NCI-H128 (cell line): ENCODE measurements at regions not wholly inside any gene's neighbourhood (a gene's known extent, or its start where the extent isn't known, plus 50 kb on each side); places are given as distances from the start of the nearest gene placed in this dataset.

Experiments used
- DNase-seq: peaks from one replicate; lab custom pipeline; 2025; ENCODE audit not compliant: unreplicated experiment; lab: John Stamatoyannopoulos, UW

DNA sequence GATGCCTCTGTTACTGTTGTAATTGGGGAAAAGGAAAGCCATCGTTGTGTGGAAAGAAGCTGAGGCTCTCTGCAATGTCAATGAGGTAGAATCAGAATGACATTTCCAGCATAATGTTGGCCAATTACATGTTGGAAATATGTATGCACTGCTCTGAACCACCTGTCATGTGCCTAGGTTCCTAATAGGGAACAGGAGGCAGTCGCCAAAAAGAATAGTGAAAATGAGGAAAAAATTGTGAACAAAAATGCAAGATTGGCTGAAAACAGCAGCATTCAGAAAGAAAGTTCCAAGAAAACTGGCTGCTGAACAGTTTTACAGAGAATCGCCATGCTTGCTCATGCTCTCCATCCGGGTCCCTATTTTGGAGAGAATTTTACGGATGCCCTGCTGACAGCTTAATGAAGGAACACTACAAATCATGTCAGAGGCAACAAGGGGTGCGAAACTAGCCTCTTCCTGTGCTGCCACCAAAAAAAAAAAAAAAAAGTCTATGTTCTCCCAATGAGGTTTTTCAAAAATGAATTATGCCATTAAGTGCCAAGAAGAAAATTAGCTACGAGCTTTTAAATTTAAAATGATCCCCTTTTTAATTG is 305.9 kb upstream of the ARRDC4 start:
- peak; percentile 1 for DNase-seq

DNA sequence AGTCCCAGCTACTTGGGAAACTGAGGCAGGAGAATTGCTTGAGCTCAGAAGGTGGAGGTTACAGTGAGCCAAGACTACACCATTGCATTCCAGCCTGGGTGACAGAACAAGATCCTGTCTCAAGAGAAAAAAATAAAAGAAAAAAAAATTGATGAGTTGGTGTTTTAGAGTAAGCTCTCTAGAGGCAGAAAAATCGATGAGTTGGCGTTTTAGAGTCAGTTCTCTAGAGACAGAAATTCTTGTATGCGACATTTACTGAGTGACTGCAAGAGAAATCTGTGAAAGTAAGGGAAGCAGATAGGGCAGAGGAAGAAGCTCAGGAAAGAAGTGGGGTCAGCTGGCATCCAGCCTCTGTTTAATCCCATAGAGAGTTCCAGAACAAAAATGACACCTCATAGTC is 298.7 kb upstream of the ARRDC4 start:
- no peak for DNase-seq

DNA sequence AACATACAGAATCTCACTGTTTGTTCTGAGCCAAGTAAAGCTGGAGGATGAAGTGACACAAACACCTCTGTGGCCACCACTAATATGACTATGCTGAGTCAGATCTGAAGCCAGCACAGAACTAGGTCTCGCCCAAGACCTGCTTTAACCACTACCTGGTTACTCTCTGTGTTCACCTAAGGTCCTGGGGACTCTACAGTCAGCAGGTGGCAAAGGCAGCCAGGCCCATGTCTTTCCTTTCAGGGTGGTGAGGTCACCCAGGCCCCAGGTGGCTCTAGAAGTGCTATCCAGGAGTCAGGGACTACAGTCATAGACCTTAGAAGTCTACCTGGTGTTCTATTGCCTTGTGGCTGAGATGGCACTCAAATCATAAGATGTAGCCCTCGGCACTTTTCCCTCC is 287.9 kb upstream of the ARRDC4 start:
- no peak for DNase-seq

DNA sequence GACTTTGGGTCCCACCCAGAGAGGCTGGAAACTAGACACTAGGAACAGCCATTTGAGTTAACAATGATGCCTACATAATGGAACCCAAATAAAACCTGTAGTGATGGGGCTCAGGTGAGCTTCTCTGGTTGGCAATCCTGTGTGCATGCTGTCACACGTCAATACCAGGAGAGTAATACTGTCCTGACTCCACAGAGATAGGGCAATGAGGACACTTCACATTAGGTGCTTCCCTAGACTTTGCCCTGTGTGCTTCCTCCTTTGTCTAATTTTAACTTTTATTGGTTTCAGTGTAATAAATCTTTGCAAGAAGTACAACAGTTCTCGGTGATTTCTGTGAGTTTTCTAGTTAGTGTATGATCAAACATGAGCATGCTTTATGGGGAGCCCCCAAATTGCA is 281.8 kb upstream of the ARRDC4 start:
- no peak for DNase-seq

DNA sequence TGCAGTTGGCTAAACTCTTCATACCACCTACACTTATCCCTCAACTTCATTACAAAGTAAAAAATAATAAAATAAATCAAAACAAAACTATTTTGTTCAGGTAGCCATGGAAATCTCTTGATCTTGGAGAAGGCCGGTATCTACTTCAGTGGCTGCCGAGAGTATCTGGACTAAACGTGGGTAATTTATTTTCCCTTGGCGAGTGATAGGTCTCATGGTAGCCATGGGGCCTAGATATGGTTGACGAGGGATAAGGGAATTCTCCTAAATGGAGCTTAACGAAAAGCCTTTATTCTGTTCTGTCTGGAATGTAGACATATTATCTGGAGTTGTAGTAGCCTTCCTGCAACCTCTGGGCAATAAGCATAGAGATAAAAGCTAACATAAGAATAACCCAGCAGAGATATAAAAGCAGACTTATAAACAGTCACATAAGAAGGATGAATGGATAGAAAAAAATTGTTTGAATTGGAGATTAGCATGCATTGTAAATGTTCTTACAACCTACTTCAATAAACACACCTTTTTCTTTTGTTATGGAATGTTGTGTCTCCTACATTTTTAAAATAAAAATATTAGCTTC is 281.3 kb upstream of the ARRDC4 start:
- no peak for DNase-seq

DNA sequence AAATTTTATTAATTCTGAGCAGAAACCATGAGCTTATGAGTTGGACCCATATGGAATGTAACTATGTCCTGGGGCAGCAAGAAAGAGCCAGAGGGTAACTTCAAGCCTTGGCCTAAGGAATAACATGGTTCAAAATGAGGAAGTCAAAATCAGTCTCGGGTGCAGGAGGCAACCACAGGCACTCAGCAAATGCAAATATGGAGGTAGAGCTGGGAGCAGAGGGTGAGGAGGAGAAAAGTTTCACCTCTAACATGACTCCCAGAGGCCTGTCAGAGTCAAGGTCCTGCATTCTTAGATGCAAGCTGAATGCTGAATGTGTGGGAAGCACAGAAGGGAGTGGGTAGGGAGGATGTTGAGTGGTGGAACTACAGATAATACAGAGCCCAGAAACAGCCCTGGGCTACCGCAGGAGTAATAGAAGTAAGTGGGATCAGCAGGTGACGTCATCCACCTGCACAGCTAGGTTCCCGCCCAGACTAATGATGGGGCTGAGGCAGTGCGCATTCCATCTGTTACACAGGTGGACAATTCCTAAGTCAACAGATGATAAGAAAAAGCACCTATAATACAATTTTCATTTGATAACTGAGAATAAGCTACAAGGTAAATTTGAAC is 279.8 kb upstream of the ARRDC4 start:
- no peak for DNase-seq

DNA sequence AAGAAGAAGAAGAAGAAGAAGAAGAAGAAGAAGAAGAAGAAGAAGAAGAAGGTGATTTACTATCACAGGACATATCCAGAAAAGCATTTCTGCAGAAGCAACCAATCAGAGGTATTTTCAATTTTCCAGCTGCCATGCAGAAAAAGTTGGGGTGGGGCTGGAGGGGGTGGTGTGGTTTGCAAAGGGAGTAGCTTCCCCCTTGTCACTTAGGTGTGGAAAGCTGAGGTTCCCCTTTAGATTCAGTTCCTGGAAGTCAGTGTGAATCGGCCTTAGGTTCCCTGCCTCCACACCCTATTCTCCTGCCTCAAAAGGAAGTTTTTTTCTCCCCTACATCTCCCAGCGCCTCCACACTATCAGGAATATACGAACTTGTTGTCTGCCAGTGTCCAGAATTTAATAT is 276.7 kb upstream of the ARRDC4 start:
- DNase-seq: no peak

DNA sequence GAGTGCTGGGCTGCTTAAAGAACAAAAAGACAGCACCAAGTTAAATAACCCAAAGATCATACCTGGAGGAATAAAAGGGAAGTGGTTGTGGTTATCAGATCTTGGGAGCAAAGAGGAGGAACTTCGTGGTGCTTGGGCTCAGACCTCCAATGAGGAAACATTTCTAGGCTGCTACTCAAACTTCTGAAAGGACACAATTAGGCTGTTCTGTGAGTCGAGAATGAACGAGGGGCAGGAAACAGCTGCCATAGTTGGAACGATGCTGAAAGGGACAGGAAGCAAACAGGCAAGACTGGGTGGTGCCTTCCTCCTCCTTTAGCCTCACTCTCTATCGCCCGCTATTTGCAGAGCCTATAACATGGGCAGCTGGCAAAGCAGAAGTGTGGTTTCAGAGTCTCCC is 276.3 kb upstream of the ARRDC4 start:
- no peak for DNase-seq

DNA sequence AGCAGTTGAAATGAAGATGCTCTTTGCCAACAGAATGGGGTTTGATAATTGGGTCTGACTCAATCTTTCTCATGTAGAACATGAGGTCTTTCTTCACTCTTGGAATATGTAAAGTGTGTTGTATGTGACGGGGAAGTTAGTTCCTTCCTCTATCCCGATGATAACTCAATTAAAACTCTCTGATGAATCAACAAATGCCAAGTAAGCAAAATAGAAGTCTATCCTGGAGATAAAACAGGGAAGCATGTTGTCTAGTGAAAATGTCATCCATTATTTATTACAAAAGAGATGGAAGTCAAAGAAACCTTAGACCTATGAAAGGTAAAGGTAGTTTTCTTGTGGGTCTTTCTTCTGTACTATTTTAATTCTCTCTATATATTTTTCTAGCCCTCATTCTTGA is 274.2 kb upstream of the ARRDC4 start:
- no peak for DNase-seq

DNA sequence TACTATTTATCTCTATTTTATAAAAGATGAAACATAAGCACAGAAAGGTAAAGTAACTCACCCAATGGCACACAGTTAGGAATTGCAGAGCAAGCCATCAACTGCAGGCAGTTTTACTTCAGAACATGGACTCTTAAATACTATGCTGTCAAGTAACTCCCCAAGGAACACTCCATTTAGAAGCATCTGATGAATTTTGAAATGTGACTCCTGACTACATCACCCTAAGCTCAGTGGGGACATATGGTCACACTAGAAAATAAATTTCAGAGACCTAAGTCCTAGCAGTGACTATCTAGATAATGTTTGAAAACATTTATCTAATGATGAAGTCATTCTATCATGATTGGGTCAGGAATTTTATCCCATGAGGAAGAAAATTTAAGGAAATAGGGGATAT is 272.8 kb upstream of the ARRDC4 start:
- DNase-seq: no peak

DNA sequence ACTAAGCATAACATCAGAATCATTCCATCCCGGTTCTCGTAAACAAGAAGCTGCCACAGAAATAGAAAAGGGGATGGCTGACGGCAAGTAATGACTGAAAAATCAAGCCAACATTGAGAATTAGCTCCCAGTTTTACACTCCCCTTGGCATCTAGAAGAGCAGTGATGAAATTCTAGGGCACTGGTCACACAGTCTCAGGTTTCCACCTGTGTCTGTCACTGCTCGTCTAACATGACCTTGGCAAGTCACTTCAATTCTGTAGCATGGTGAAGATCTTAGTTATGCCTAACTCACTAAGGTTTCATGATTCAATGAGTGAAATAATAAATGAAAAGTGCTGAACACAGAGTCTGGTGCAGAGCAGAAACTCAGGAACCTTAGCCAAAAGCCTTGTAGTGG is 272.3 kb upstream of the ARRDC4 start:
- no peak for DNase-seq

DNA sequence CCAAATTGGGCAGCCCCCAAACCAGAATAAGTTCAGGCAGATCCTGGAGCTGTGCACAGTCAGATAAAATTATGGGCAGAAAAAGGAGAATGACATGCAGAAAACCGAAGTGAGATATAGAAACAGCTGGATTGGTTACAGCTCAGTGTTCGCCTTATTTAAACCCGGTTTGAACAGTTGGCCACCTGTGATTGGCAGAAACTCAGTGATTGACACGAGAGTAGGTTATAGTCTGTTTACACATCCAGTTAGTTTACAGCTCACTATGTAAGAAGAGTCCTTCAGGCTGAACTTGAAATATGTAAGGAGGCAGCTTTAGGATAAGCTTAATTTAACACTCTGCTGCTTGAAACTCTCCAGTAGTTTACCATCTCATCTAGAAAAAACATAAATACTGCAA is 271.6 kb upstream of the ARRDC4 start:
- no peak for DNase-seq

DNA sequence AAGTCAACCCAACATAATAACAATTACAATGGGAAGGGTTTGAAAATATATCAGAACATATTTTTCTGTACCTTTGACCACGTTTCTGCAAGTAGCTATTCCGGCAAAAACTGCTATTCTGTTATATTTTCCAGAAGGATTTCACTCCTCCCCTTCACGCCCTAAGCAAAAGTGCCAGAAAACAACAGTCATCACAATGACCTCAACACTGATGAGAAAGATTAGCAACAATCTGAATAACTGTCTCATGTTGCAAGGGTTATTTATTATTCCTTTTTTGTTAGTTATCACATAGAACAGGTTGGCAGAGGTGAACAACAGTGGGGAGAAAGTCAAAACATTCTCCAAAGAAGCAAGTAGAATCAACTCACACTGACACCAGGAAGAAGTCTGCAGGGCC is 269.4 kb upstream of the ARRDC4 start:
- DNase-seq: no peak

DNA sequence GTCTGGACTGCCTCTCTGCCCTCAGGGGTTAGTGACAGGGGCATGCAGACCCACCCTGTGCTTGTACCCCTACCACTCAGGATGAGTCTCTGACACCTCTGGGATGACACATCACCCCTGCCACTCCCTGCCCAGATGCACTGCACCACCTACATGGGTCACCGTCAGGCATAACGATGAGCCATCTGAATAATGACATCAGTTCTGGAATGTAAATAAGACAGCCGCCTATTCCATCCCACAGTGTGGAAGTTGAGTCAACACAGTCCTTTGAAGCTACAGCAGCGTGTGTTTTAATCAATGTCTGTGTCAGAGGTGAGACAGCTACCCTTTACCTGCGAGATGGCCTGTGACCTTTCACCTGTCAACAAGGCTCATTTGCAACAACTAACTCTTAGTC is 268.7 kb upstream of the ARRDC4 start:
- DNase-seq: no peak

DNA sequence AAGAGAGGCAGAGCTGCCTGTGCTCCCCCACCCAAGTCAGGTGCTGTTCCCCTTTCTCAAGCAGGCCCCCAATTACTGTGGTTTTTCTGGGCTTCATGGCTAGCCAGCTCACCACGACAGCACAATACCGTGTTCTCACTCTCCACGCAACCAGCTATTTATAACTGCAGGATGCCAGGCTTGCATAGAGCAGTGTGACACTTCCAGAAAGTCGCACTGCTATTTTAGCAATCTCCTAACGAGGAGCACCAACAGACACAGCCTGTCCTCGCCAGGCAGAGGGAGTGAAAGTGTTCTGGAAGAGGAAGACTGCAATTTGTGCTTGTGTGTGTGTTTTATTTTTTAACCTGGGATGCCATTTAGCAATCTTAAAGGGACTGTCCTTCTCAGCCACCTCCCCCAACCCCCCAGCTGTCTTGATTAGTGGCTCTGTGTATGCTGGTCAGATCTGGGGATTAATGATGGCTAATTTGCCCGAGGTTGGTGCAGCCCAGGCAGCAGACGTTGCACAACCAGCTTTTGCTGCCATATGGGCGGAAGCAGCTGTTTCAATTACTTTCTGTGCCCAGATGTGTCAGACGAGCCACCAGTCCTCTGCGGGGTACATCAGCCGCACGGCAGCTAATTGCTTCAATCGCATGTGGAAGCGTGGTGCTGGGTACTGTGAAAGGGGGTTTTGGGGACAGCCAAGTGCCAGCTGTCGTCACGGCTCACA is 268.0 kb upstream of the ARRDC4 start:
- no peak for DNase-seq

DNA sequence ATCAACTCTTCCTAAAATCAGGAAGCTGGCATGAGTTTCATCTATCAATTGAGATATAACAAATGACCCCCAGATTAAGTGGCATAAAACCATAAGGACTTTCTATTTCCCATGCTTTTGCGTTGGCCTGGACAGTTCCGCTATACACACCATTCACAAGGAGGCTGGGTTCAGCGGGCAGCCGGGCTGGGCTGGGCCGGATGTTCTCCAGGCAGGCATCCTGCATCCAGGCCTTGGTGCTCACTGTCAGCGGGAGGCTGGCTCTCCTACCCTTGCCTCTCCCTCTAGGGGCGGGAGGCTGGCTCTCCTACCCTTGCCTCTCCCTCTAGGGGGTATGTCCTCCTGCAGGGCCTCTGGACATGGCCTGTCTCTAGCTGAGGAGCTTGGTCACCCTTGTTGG is 266.0 kb upstream of the ARRDC4 start:
- DNase-seq: no peak

DNA sequence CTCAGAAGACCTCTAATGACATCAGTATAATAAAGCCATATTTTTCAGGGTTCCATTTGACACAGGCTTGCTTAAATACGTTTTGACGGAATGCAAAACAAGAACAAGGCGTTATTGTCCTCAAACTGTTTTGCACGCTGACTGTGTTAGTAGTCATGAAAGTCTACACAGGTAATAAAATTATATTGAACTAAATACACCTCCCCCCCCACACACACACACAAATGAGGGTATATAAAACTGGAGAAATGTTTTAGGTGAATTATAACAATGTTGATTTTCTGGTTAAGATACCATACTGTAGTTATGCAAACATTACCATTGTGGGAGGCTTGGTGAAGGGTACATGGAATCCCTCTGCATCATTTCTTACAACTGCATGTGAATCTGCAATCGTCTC is 257.1 kb upstream of the ARRDC4 start:
- no peak for DNase-seq

DNA sequence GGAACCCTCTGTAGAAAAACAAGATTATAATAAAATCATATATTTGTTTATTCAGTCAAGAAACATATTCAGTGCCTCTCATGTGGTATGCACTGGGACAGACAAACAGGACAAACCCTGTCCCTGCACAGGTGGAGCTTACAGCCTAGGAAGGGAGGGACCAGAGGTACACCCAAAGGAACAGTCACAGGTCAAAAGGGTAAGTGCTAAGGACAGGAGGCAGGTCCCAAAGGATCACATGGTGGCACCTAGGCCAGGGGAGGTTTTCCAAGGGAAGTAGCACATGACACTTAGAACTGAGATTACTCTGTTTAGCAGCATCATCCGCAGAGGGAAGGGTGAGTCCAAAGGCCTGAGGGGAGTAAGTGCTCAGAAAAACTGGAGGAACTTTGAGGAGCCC is 254.4 kb upstream of the ARRDC4 start:
- DNase-seq: no peak

DNA sequence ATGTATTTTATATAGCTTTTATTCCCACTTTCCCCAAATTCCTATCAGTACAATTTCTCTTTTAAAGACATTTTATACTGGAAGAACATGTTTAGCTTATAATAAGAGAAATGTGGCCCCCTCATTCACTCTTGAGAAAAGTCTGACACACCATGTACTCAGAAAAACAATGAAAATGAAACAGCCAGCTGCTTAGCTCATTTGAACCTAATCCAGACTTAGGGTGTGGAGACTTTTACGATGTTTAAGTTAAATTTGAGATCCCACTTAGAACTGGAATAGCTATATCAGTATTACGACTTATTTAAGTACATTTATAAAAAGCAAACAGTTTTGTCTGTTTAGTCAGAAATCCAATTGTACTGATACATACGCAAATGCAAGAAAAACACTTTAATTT is 252.3 kb upstream of the ARRDC4 start:
- DNase-seq: no peak

DNA sequence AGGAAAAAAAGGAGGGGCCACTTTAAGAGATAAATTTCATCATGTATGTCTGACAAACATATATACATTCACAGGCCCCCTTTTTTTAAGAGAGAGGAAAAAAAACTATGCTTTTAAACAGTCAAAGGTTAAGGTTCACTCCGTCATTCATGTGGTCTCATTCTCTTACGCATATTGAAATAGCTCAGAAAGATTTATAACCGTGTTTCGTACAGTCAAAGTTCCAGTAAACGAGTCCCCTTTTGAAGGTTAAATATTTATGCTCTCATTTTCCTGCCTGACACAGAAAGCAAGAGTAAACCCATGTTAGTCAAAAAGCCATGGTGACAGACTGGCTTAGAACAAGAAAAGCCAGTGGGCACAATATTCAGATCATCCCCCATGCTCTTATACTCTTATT is 248.0 kb upstream of the ARRDC4 start:
- no peak for DNase-seq

DNA sequence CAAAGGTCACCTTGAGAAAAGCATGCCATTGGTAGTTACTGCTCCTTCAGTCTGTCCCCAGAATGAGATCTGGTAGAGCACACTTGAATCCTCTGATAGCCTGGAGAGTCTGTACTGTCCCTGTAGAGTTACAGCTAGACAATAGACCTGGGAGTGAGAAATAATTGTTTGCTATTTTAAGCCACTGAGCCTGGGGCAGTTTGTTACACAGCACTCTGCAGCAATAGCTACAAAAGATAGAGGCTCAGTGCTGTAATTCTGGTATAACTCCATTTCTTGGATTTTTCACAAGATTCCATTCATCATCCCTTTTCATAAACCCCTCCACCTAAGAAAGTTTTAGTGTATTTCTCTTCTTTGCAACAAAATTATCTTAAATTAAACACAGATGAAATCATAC is 242.7 kb upstream of the ARRDC4 start:
- no peak for DNase-seq

DNA sequence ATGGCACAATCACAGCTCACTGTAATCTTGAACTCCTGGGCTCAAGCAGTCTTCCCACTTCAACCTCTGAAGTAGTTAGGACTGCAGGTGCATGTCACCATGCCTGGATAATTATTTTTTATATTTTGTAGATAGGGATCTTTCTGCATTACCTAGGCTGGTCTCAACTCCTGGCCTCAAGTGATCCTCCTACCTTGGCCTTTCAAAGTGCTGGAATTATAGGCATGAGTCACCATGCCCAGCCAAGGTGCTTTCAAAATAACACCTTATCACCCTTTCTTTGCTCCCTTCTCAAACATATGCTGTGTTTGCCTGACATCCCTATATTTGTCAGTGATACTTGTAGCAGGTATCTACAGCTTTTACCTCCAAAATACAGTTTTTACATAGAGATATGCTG is 242.0 kb upstream of the ARRDC4 start:
- DNase-seq: no peak
